Naive B cell (primary cell): ENCODE measurements at regions not wholly inside any gene's neighbourhood (a gene's known extent, or its start where the extent isn't known, plus 50 kb on each side); places are given as distances from the start of the nearest gene placed in this dataset.
"Not testable (repeated sequence)": the region's sequence is repeated elsewhere in the genome, so short reads cannot be mapped to it uniquely, and the experiment has no call there.

Experiments used
- ATAC-seq, 2 donors: fragments of 150-1000 bp; cut with Tn5 transposase; 2 replicates each; pipeline ENCODE4 v1.10.0; 2021; ENCODE audit warnings: low read depth in 2 of 2, mild to moderate bottlenecking in 2 of 2, moderate library complexity in 2 of 2
- DNase-seq: peaks from one replicate; pipeline ENCODE4 v3.0.0; 2022
- H3K27ac Mint-ChIP-seq, 6 donors: one replicate each; pipeline ENCODE4 v1.8.0; 2020 to 2022; ENCODE audit warnings: mild to moderate bottlenecking in 6 of 6, mixed read lengths in 6 of 6, moderate library complexity in 5 of 6, inconsistent platforms in 2 of 6
- H3K27me3 Mint-ChIP-seq, 3 donors: one replicate each; pipeline ENCODE4 v1.8.0; 2021 to 2022; ENCODE audit warnings: mixed read lengths in 3 of 3, mild to moderate bottlenecking in 1 of 3
- H3K36me3 Mint-ChIP-seq, 2 donors: one replicate each; pipeline ENCODE4 v1.8.0; 2020 to 2022; ENCODE audit warnings: mixed read lengths in 2 of 2, inconsistent platforms in 1 of 2, mild to moderate bottlenecking in 1 of 2
- H3K4me1 Mint-ChIP-seq, 3 donors: one replicate each; pipeline ENCODE4 v1.8.0; 2020 to 2022; ENCODE audit warnings: mixed read lengths in 3 of 3, inconsistent platforms in 1 of 3, mild to moderate bottlenecking in 1 of 3, moderate library complexity in 1 of 3
- H3K4me3 Mint-ChIP-seq, 8 donors: one replicate each; pipeline ENCODE4 v1.8.0; 2020 to 2022; ENCODE audit warnings: mild to moderate bottlenecking in 8 of 8, mixed read lengths in 8 of 8, moderate library complexity in 8 of 8, inconsistent platforms in 2 of 8
- H3K9me3 Mint-ChIP-seq, 7 donors: one replicate each; pipeline ENCODE4 v1.8.0; 2020 to 2022; ENCODE audit warnings: mixed read lengths in 7 of 7, mild to moderate bottlenecking in 5 of 7, inconsistent platforms in 2 of 7, moderate library complexity in 1 of 7

- Mint-ChIP-seq H3K36me3 (no peaks in the 10 kb centered on the region), H3K4me1 (no peaks in the 10 kb centered on the region), H3K27ac (no peak overlapping the region), H3K27me3 (peaks cover 4 to 16% (median 7%) of the 10 kb centered on the region in 3 donors), H3K4me3 (no peak overlapping the region), H3K9me3 (peaks cover 0 to 12% (median 4%) of the 10 kb centered on the region in 7 donors)
- ATAC-seq (no peak), DNase-seq (no peak)
Observed at GRCh38 chr9:15073620-15074019, 163.4 kb upstream of the FREM1 start.

- ATAC-seq (no peak), DNase-seq (no peak)
- Mint-ChIP-seq H3K27me3 (peaks cover 7 to 8% (median 8%) of the 10 kb centered on the region in 3 donors), H3K4me1 (no peaks in the 10 kb centered on the region), H3K27ac (no peak overlapping the region), H3K9me3 (peaks cover 0 to 17% (median 4%) of the 10 kb centered on the region in 7 donors), H3K36me3 (no peaks in the 10 kb centered on the region), H3K4me3 (no peak overlapping the region)
Observed at GRCh38 chr9:15070716-15071115, 160.5 kb upstream of the FREM1 start.

GRCh38 chr9:15069106-15069505, 158.9 kb upstream of the FREM1 start:
- Mint-ChIP-seq H3K27ac (no peak overlapping the region), H3K9me3 (peaks cover 0 to 10% (median 0%) of the 10 kb centered on the region in 7 donors), H3K36me3 (no peaks in the 10 kb centered on the region), H3K27me3 (peaks cover 0 to 8% (median 0%) of the 10 kb centered on the region in 3 donors), H3K4me3 (no peak overlapping the region), H3K4me1 (no peaks in the 10 kb centered on the region)
- DNase-seq (no peak), ATAC-seq (no peak)

GRCh38 chr9:15068261-15068660, 158.0 kb upstream of the FREM1 start:
- Mint-ChIP-seq H3K9me3 (peaks cover 0 to 10% (median 0%) of the 10 kb centered on the region in 7 donors), H3K4me1 (no peaks in the 10 kb centered on the region), H3K27me3 (peaks cover 0 to 8% (median 0%) of the 10 kb centered on the region in 3 donors), H3K36me3 (no peaks in the 10 kb centered on the region), H3K27ac (no peak overlapping the region), H3K4me3 (no peak overlapping the region)
- ATAC-seq (no peak), DNase-seq (no peak)

GRCh38 chr9:15059003-15059402, 148.8 kb upstream of the FREM1 start:
- peaks cover 0 to 8% (median 0%) of the 10 kb centered on the region in 7 donors for H3K9me3 Mint-ChIP-seq
- H3K27ac Mint-ChIP-seq, result no peak overlapping the region

GRCh38 chr9:15058236-15058635, 148.0 kb upstream of the FREM1 start:
- no peak for DNase-seq
- H3K9me3 Mint-ChIP-seq, result peaks cover 0 to 8% (median 0%) of the 10 kb centered on the region in 7 donors
- no peaks in the 10 kb centered on the region for H3K36me3 Mint-ChIP-seq
- ATAC-seq, result no peak
- H3K4me3 Mint-ChIP-seq, result no peak overlapping the region
- peaks cover 0 to 7% (median 0%) of the 10 kb centered on the region in 3 donors for H3K27me3 Mint-ChIP-seq
- no peak overlapping the region for H3K27ac Mint-ChIP-seq
- no peaks in the 10 kb centered on the region for H3K4me1 Mint-ChIP-seq

More at GRCh38 chr9:15059003-15059402, 148.8 kb upstream of the FREM1 start:
- DNase-seq (no peak), ATAC-seq (no peak)
- Mint-ChIP-seq H3K36me3 (no peaks in the 10 kb centered on the region), H3K4me3 (no peak overlapping the region), H3K4me1 (no peaks in the 10 kb centered on the region), H3K27me3 (peaks cover 0 to 7% (median 0%) of the 10 kb centered on the region in 3 donors)

- H3K27me3 Mint-ChIP-seq, H3K4me3 Mint-ChIP-seq, H3K27ac Mint-ChIP-seq, H3K4me1 Mint-ChIP-seq, H3K9me3 Mint-ChIP-seq, H3K36me3 Mint-ChIP-seq, DNase-seq, ATAC-seq: not testable (repeated sequence)
Observed at GRCh38 chr9:15055284-15055683, 145.1 kb upstream of the FREM1 start.

- Mint-ChIP-seq H3K27ac (no peak overlapping the region), H3K9me3 (peaks cover 0 to 6% (median 1%) of the 10 kb centered on the region in 7 donors), H3K4me3 (no peak overlapping the region), H3K4me1 (no peaks in the 10 kb centered on the region), H3K36me3 (no peaks in the 10 kb centered on the region), H3K27me3 (peaks cover 0 to 11% (median 7%) of the 10 kb centered on the region in 3 donors)
- DNase-seq (no peak), ATAC-seq (no peak)
Observed at GRCh38 chr9:15048772-15049171, 138.5 kb upstream of the FREM1 start.

- Mint-ChIP-seq H3K4me3 (no peak overlapping the region), H3K36me3 (no peaks in the 10 kb centered on the region), H3K27ac (no peak overlapping the region), H3K27me3 (peaks cover 0 to 7% (median 7%) of the 10 kb centered on the region in 3 donors), H3K9me3 (peaks cover 0 to 4% (median 1%) of the 10 kb centered on the region in 7 donors), H3K4me1 (no peaks in the 10 kb centered on the region)
- no peak for ATAC-seq
- DNase-seq, result no peak
Observed at GRCh38 chr9:15047028-15047551, 136.9 kb upstream of the FREM1 start.

- peaks cover 0 to 3% of the 10 kb centered on the region in 2 donors for H3K36me3 Mint-ChIP-seq
- H3K27ac Mint-ChIP-seq, result no peak overlapping the region
- H3K4me3 Mint-ChIP-seq, result no peak overlapping the region
- H3K9me3 Mint-ChIP-seq, result peaks cover 0 to 30% (median 7%) of the 10 kb centered on the region in 7 donors
- no peaks in the 10 kb centered on the region for H3K27me3 Mint-ChIP-seq
- H3K4me1 Mint-ChIP-seq, result no peaks in the 10 kb centered on the region
- ATAC-seq (no peak), DNase-seq (no peak)
Observed at GRCh38 chr9:15033316-15033715, 123.1 kb upstream of the FREM1 start.

- no peaks in the 10 kb centered on the region for H3K27me3 Mint-ChIP-seq
- no peak overlapping the region for H3K27ac Mint-ChIP-seq
- H3K36me3 Mint-ChIP-seq, result peaks cover 0 to 7% of the 10 kb centered on the region in 2 donors
- DNase-seq (no peak), ATAC-seq (no peak)
- H3K4me3 Mint-ChIP-seq, result no peak overlapping the region
- H3K9me3 Mint-ChIP-seq, result peaks cover 4 to 30% (median 8%) of the 10 kb centered on the region in 7 donors
- no peaks in the 10 kb centered on the region for H3K4me1 Mint-ChIP-seq
Observed at GRCh38 chr9:15032860-15033259, 122.6 kb upstream of the FREM1 start.

- peaks cover 0 to 4% (median 0%) of the 10 kb centered on the region in 3 donors for H3K27me3 Mint-ChIP-seq
- peaks cover 0 to 15% (median 7%) of the 10 kb centered on the region in 7 donors for H3K9me3 Mint-ChIP-seq
- no peak overlapping the region for H3K27ac Mint-ChIP-seq
- H3K36me3 Mint-ChIP-seq, result no peaks in the 10 kb centered on the region
- H3K4me3 Mint-ChIP-seq, result no peak overlapping the region
- no peak for DNase-seq
- H3K4me1 Mint-ChIP-seq, result no peaks in the 10 kb centered on the region
- ATAC-seq, result no peak
Observed at GRCh38 chr9:15021146-15021545, 110.9 kb upstream of the FREM1 start.

GRCh38 chr9:15018096-15018637, 107.9 kb upstream of the FREM1 start:
- Mint-ChIP-seq H3K27me3 (peaks cover 0 to 4% (median 0%) of the 10 kb centered on the region in 3 donors), H3K9me3 (peaks cover 0 to 5% (median 0%) of the 10 kb centered on the region in 7 donors), H3K36me3 (no peaks in the 10 kb centered on the region), H3K27ac (no peak overlapping the region), H3K4me3 (no peak overlapping the region), H3K4me1 (no peaks in the 10 kb centered on the region)
- DNase-seq, result no peak
- ATAC-seq, result no peak

GRCh38 chr9:15010581-15010980, 100.4 kb upstream of the FREM1 start:
- ATAC-seq, result no peak

More at GRCh38 chr9:15010581-15010980, 100.4 kb upstream of the FREM1 start:
- no peak overlapping the region for H3K27ac Mint-ChIP-seq
- no peaks in the 10 kb centered on the region for H3K36me3 Mint-ChIP-seq
- no peaks in the 10 kb centered on the region for H3K27me3 Mint-ChIP-seq
- no peak overlapping the region for H3K4me3 Mint-ChIP-seq
- no peaks in the 10 kb centered on the region for H3K4me1 Mint-ChIP-seq
- DNase-seq, result no peak
- H3K9me3 Mint-ChIP-seq, result peaks cover 0 to 6% (median 0%) of the 10 kb centered on the region in 7 donors
